GM12891 (cell line): ENCODE measurements at regions not wholly inside any gene's neighbourhood (a gene's known extent, or its start where the extent isn't known, plus 50 kb on each side); places are given as distances from the start of the nearest gene placed in this dataset.

Experiments used
- PAX5 ChIP-seq: IDR thresholded peaks from 2 replicates; pipeline ENCODE4 v1.6.1; 2011; ENCODE audit warnings: low read length, moderate library complexity, mild to moderate bottlenecking; ENCODE audit not compliant: insufficient read depth, severe bottlenecking
- POLR2A ChIP-seq: IDR thresholded peaks from 2 replicates; pipeline ENCODE4 v1.6.1; 2011; ENCODE audit warnings: low read depth, low read length, control low read depth
- POLR2AphosphoS5 ChIP-seq: IDR thresholded peaks from 2 replicates; pipeline ENCODE4 v1.6.1; 2011; ENCODE audit warnings: low read depth, low read length, control low read depth
- SPI1 ChIP-seq: IDR thresholded peaks from 2 replicates; pipeline ENCODE4 v1.6.1; 2011; ENCODE audit warnings: low read depth, low read length, control low read depth
- TAF1 ChIP-seq: IDR thresholded peaks from 2 replicates; pipeline ENCODE4 v1.6.1; 2011; ENCODE audit warnings: low read depth, low read length, control low read depth

DNA sequence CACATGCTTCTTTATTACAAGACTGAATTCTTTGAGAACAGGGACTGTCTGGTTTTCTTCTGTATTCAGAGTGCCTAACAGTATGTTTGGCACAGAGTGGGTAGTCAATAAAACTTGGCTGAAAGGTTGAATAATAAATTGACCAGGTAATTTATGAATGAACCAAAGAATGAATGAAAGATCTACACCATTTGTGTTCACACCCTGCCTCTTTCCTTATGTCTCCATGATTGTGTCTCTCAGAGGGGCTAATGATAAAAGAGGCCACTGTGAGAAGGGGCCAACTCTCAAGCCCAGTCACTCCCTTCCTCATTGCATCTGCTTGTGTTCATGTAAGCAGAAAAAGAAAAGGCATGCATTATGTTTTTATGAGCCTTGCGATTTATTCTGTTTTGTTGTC, 569.7 kb upstream of the TENM4 start:
- no peak for TF ChIP-seq PAX5
- no peak for TF ChIP-seq POLR2A
- TF ChIP-seq TAF1, result no peak
- TF ChIP-seq POLR2AphosphoS5, result no peak
- no peak for TF ChIP-seq SPI1
